ENCODE measurements at regions not wholly inside any gene's neighbourhood (a gene's known extent, or its start where the extent isn't known, plus 50 kb on each side); places are given as distances from the start of the nearest gene placed in this dataset.

GRCh38 chr2:173493874-173494273, 139.2 kb downstream of the CDCA7 start:
- in situ Hi-C loops (cut with HindIII; ENCODE audit: extremely low pct_ligation_motif_present, low pct_unique_long_range_greater_than_20kb): no loop called here
- H3K27me3 ChIP-seq (ENCODE audit: control insufficient read depth in 1 of 2, insufficient read depth in 2 of 2, low read length in 2 of 2): no peaks in the 10 kb centered on the region
- BruUV-seq (replicated peaks): no TSS peak
- no peak overlapping the region for H3K4me3 ChIP-seq (replicated peaks in 1 of 3; ENCODE audit: insufficient read depth in 1 of 3, low read depth in 2 of 3, low read length in 3 of 3)
- no peaks in the 10 kb centered on the region for H4K20me1 ChIP-seq (ENCODE audit: insufficient read depth, low read length)
- no peak overlapping the region for H3K27ac ChIP-seq (ENCODE audit: extremely low read length, insufficient read depth, low read length)
- no peak overlapping the region for H3K9ac ChIP-seq (ENCODE audit: insufficient read depth, low read depth, low read length)
- no peak for TF ChIP-seq XRCC5 (optimal IDR thresholded peaks at IDR 0.05; ENCODE audit: low read length)
- no peak for TF ChIP-seq PHF8 (CRISPR knock-in tag; IDR thresholded peaks at IDR 0.05)
- TF ChIP-seq TAF15 (IDR thresholded peaks at IDR 0.05; ENCODE audit: low read depth, low read length, poor library complexity, severe bottlenecking): no peak
- TF ChIP-seq CEBPB (IDR thresholded peaks at IDR 0.05; ENCODE audit: borderline replicate concordance, low read depth, low read length): no peak
- no peak for TF ChIP-seq STAG1 (CRISPR knock-in tag; IDR thresholded peaks at IDR 0.05)
- H3K79me2 ChIP-seq (ENCODE audit: insufficient read depth, low read length): no peaks in the 10 kb centered on the region
- CTCF ChIA-PET (ENCODE audit: low intra/inter-chr PET ratio, low total read pairs): no interaction called here
- 94% methylated on average over 2 of the region's 2 CpGs for WGBS (ENCODE audit: low lambda C conversion rate)
- no peak overlapping the region for H3K4me2 ChIP-seq (ENCODE audit: low read depth, low read length)
- no peak for DNase-seq (ENCODE audit: low spot score)
- H2AFZ ChIP-seq (ENCODE audit: low read length): no peak overlapping the region
- ATAC-seq: no peak
- H3K36me3 ChIP-seq (replicated peaks in 1 of 2; ENCODE audit: control insufficient read depth in 1 of 2, insufficient read depth in 2 of 2, low read length in 2 of 2): no peaks in the 10 kb centered on the region
- no peak for FAIRE-seq
- POLR2A ChIA-PET: no interaction called here
- no peaks in the 10 kb centered on the region for H3K9me3 ChIP-seq (ENCODE audit: low read length)
- H3K4me1 ChIP-seq (ENCODE audit: insufficient read depth, low read length): peaks cover 6% of the 10 kb centered on the region; the same call in 1 of the 2 replicates
- intact Hi-C loops (cut with micrococcal nuclease; ENCODE audit: unreplicated experiment): no loop called here

- no peak overlapping the region for H3K4me2 ChIP-seq (ENCODE audit: low read depth, low read length)
- no peak for TF ChIP-seq THYN1 (CRISPR knock-in tag; IDR thresholded peaks at IDR 0.05; ENCODE audit: borderline replicate concordance, low read depth)
- TF ChIP-seq RAD21 (CRISPR knock-in tag; IDR thresholded peaks at IDR 0.05): no peak
- TF ChIP-seq ZNF326 (CRISPR knock-in tag; IDR thresholded peaks at IDR 0.05; ENCODE audit: borderline replicate concordance): no peak
- no peak for TF ChIP-seq ZNF784 (CRISPR knock-in tag; IDR thresholded peaks at IDR 0.05; ENCODE audit: borderline replicate concordance)
- TF ChIP-seq NCOA5 (CRISPR knock-in tag; IDR thresholded peaks at IDR 0.05): no peak
- no peak for TF ChIP-seq KDM1A (CRISPR knock-in tag; IDR thresholded peaks at IDR 0.05)
- TF ChIP-seq CBX2 (IDR thresholded peaks at IDR 0.05; ENCODE audit: low read depth, low read length): no peak
- TF ChIP-seq CBX2 (CRISPR knock-in tag; IDR thresholded peaks at IDR 0.05; ENCODE audit: low read depth): no peak
- no peak for TF ChIP-seq ZMYM4 (CRISPR knock-in tag; IDR thresholded peaks at IDR 0.05)
- TF ChIP-seq HDAC2 (CRISPR knock-in tag; IDR thresholded peaks at IDR 0.05): no peak
- TF ChIP-seq MYPOP (CRISPR knock-in tag; IDR thresholded peaks at IDR 0.05): no peak
- TF ChIP-seq FOXM1 (CRISPR knock-in tag; IDR thresholded peaks at IDR 0.05): no peak
- TF ChIP-seq GPN1 (CRISPR knock-in tag; IDR thresholded peaks at IDR 0.05; ENCODE audit: borderline replicate concordance): no peak
- no peak for TF ChIP-seq SNRNP70 (IDR thresholded peaks at IDR 0.05; ENCODE audit: low read depth, low read length)
- no peak for TF ChIP-seq ZNF33A (CRISPR knock-in tag; IDR thresholded peaks at IDR 0.05; ENCODE audit: borderline replicate concordance)
These were observed 142.1 kb downstream of the CDCA7 start for GRCh38 chr2:173496746-173497145.

More at GRCh38 chr2:173496746-173497145, 142.1 kb downstream of the CDCA7 start:
- Histone ChIP-seq H3K4me3 (replicated peaks in 1 of 3; ENCODE audit: insufficient read depth in 1 of 3, low read depth in 2 of 3, low read length in 3 of 3) (no peak overlapping the region), H3K9ac (ENCODE audit: insufficient read depth, low read depth, low read length) (no peak overlapping the region), H3K27me3 (ENCODE audit: control insufficient read depth in 1 of 2, insufficient read depth in 2 of 2, low read length in 2 of 2) (no peaks in the 10 kb centered on the region), H3K79me2 (ENCODE audit: insufficient read depth, low read length) (no peaks in the 10 kb centered on the region), H2AFZ (ENCODE audit: low read length) (no peak overlapping the region), H3K9me3 (ENCODE audit: low read length) (peaks cover 8% of the 10 kb centered on the region; the same call in 1 of the 2 replicates), H3K27ac (ENCODE audit: extremely low read length, insufficient read depth, low read length) (no peak overlapping the region), H3K36me3 (replicated peaks in 1 of 2; ENCODE audit: control insufficient read depth in 1 of 2, insufficient read depth in 2 of 2, low read length in 2 of 2) (no peaks in the 10 kb centered on the region), H4K20me1 (ENCODE audit: insufficient read depth, low read length) (no peaks in the 10 kb centered on the region), H3K4me1 (ENCODE audit: insufficient read depth, low read length) (peaks cover 6% of the 10 kb centered on the region; the same call in 1 of the 2 replicates)
- CTCF ChIA-PET (ENCODE audit: low intra/inter-chr PET ratio, low total read pairs): no interaction called here
- BruUV-seq (replicated peaks): no TSS peak
- ATAC-seq (no peak), FAIRE-seq (no peak), DNase-seq (ENCODE audit: low spot score) (no peak)
- in situ Hi-C loops (cut with HindIII; ENCODE audit: extremely low pct_ligation_motif_present, low pct_unique_long_range_greater_than_20kb) (no loop called here), intact Hi-C loops (cut with micrococcal nuclease; ENCODE audit: unreplicated experiment) (no loop called here)
- 26% methylated on average over 3 of the region's 3 CpGs for WGBS (ENCODE audit: low lambda C conversion rate)
- POLR2A ChIA-PET: no interaction called here

Data from HepG2 (cell line).